Stomach (tissue), 4 donors: ENCODE measurements at regions not wholly inside any gene's neighbourhood (a gene's known extent, or its start where the extent isn't known, plus 50 kb on each side); places are given as distances from the start of the nearest gene placed in this dataset.

Experiments used
- CTCF ChIP-seq, 7 experiments: fragments of 450-650 bp in 4 of 7; fragments of 200-600 bp in 3 of 7; sonication (generic) in 3 of 7; IDR thresholded peaks; one replicate each; pipeline ENCODE4 v1.5.1; 2016 to 2019; ENCODE audit warnings: antibody characterized with exemption in 7 of 7, control low read depth in 2 of 7, mild to moderate bottlenecking in 1 of 7
- EP300 ChIP-seq: sonication (generic); formaldehyde crosslinking; IDR thresholded peaks from one replicate; pipeline ENCODE4 v1.6.1; 2017; ENCODE audit warnings: antibody characterized with exemption
- POLR2A ChIP-seq, 4 donors: fragments of 450-650 bp; IDR thresholded peaks; one replicate each; pipeline ENCODE4 v1.6.1; 2016; ENCODE audit warnings: antibody characterized with exemption in 4 of 4, control low read depth in 2 of 4, mild to moderate bottlenecking in 1 of 4, moderate library complexity in 1 of 4
- POLR2AphosphoS5 ChIP-seq, 3 donors: sonication (generic); formaldehyde crosslinking; IDR thresholded peaks; one replicate each; pipeline ENCODE4 v1.6.1; 2016; ENCODE audit warnings: antibody characterized with exemption in 3 of 3

- TF ChIP-seq CTCF (IDR thresholded peaks at IDR 0.05): no peak
- TF ChIP-seq POLR2AphosphoS5 (IDR thresholded peaks at IDR 0.05): no peak
- TF ChIP-seq POLR2A (IDR thresholded peaks at IDR 0.05): no peak
- TF ChIP-seq EP300: no peak
Observed at GRCh38 chr18:56322406-56322805, 316.0 kb downstream of the TXNL1 start.
